ENCODE measurements at regions not wholly inside any gene's neighbourhood (a gene's known extent, or its start where the extent isn't known, plus 50 kb on each side); places are given as distances from the start of the nearest gene placed in this dataset.
"Not testable (repeated sequence)": the region's sequence is repeated elsewhere in the genome, so short reads cannot be mapped to it uniquely, and the experiment has no call there.

- no peaks in the 10 kb centered on the region for H3K4me1 ChIP-seq (ENCODE audit: insufficient read depth, low read length)
- H3K27ac ChIP-seq (ENCODE audit: low read depth, low read length): no peak overlapping the region
- no peak overlapping the region for H3K4me3 ChIP-seq (ENCODE audit: insufficient read depth, low read length)
- no peaks in the 10 kb centered on the region for H4K20me1 ChIP-seq (ENCODE audit: insufficient read depth, low read length)
- TF ChIP-seq CTCF (IDR thresholded peaks at IDR 0.05; ENCODE audit: extremely low read depth, low read depth, low read length): no peak
- H3K79me2 ChIP-seq (ENCODE audit: insufficient read depth, low read length): no peaks in the 10 kb centered on the region
- no peaks in the 10 kb centered on the region for H3K9me3 ChIP-seq (ENCODE audit: low read depth, low read length)
- H3K36me3 ChIP-seq (ENCODE audit: insufficient read depth, low read length): no peaks in the 10 kb centered on the region
- H2AFZ ChIP-seq (ENCODE audit: low read length): no peak overlapping the region
- H3K27me3 ChIP-seq (ENCODE audit: insufficient read depth, low read length): no peaks in the 10 kb centered on the region
- H3K4me2 ChIP-seq (ENCODE audit: insufficient read depth, low read length): no peak overlapping the region
- no peak for DNase-seq (ENCODE audit: insufficient read length, low spot score, missing footprints)
These were observed 490.7 kb downstream of the TYW1 start for GRCh38 chr7:67487316-67487715.

GRCh38 chr7:67489881-67490280 is 493.2 kb downstream of the TYW1 start:
- DNase-seq (ENCODE audit: insufficient read length, low spot score, missing footprints): no peak

GRCh38 chr7:67493366-67493765 is 496.7 kb downstream of the TYW1 start:
- H3K27me3 ChIP-seq (ENCODE audit: insufficient read depth, low read length): no peaks in the 10 kb centered on the region
- no peak overlapping the region for H2AFZ ChIP-seq (ENCODE audit: low read length)
- no peaks in the 10 kb centered on the region for H3K79me2 ChIP-seq (ENCODE audit: insufficient read depth, low read length)
- DNase-seq (ENCODE audit: insufficient read length, low spot score, missing footprints): no peak
- no peak overlapping the region for H3K27ac ChIP-seq (ENCODE audit: low read depth, low read length)
- no peak overlapping the region for H3K4me3 ChIP-seq (ENCODE audit: insufficient read depth, low read length)
- no peaks in the 10 kb centered on the region for H3K9me3 ChIP-seq (ENCODE audit: low read depth, low read length)
- no peak overlapping the region for H3K4me2 ChIP-seq (ENCODE audit: insufficient read depth, low read length)
- TF ChIP-seq CTCF (IDR thresholded peaks at IDR 0.05; ENCODE audit: extremely low read depth, low read depth, low read length): no peak
- no peaks in the 10 kb centered on the region for H3K4me1 ChIP-seq (ENCODE audit: insufficient read depth, low read length)
- H4K20me1 ChIP-seq (ENCODE audit: insufficient read depth, low read length): no peaks in the 10 kb centered on the region
- H3K36me3 ChIP-seq (ENCODE audit: insufficient read depth, low read length): no peaks in the 10 kb centered on the region

More at GRCh38 chr7:67489881-67490280, 493.2 kb downstream of the TYW1 start:
- no peak for TF ChIP-seq CTCF (IDR thresholded peaks at IDR 0.05; ENCODE audit: extremely low read depth, low read depth, low read length)
- Histone ChIP-seq H3K36me3 (ENCODE audit: insufficient read depth, low read length) (no peaks in the 10 kb centered on the region), H4K20me1 (ENCODE audit: insufficient read depth, low read length) (no peaks in the 10 kb centered on the region), H3K4me1 (ENCODE audit: insufficient read depth, low read length) (no peaks in the 10 kb centered on the region), H3K4me3 (ENCODE audit: insufficient read depth, low read length) (no peak overlapping the region), H3K27me3 (ENCODE audit: insufficient read depth, low read length) (no peaks in the 10 kb centered on the region), H3K4me2 (ENCODE audit: insufficient read depth, low read length) (no peak overlapping the region), H3K79me2 (ENCODE audit: insufficient read depth, low read length) (no peaks in the 10 kb centered on the region), H2AFZ (ENCODE audit: low read length) (no peak overlapping the region), H3K9me3 (ENCODE audit: low read depth, low read length) (no peaks in the 10 kb centered on the region), H3K27ac (ENCODE audit: low read depth, low read length) (no peak overlapping the region)

- no peaks in the 10 kb centered on the region for H3K36me3 ChIP-seq (ENCODE audit: insufficient read depth, low read length)
These were observed 500.0 kb downstream of the TYW1 start for GRCh38 chr7:67496589-67496988.

GRCh38 chr7:67497914-67498313 is 501.3 kb downstream of the TYW1 start:
- DNase-seq (ENCODE audit: insufficient read length, low spot score, missing footprints); H3K79me2 ChIP-seq (ENCODE audit: insufficient read depth, low read length); H3K4me1 ChIP-seq (ENCODE audit: insufficient read depth, low read length); H3K27ac ChIP-seq (ENCODE audit: low read depth, low read length); H3K4me3 ChIP-seq (ENCODE audit: insufficient read depth, low read length); H3K4me2 ChIP-seq (ENCODE audit: insufficient read depth, low read length); H3K9me3 ChIP-seq (ENCODE audit: low read depth, low read length); H3K27me3 ChIP-seq (ENCODE audit: insufficient read depth, low read length); H2AFZ ChIP-seq (ENCODE audit: low read length); H3K36me3 ChIP-seq (ENCODE audit: insufficient read depth, low read length); H4K20me1 ChIP-seq (ENCODE audit: insufficient read depth, low read length): not testable (repeated sequence)

More at GRCh38 chr7:67496589-67496988, 500.0 kb downstream of the TYW1 start:
- H3K79me2 ChIP-seq (ENCODE audit: insufficient read depth, low read length): no peaks in the 10 kb centered on the region
- H4K20me1 ChIP-seq (ENCODE audit: insufficient read depth, low read length): no peaks in the 10 kb centered on the region
- no peak overlapping the region for H3K27ac ChIP-seq (ENCODE audit: low read depth, low read length)
- H3K4me2 ChIP-seq (ENCODE audit: insufficient read depth, low read length): no peak overlapping the region
- no peaks in the 10 kb centered on the region for H3K9me3 ChIP-seq (ENCODE audit: low read depth, low read length)
- TF ChIP-seq CTCF (IDR thresholded peaks at IDR 0.05; ENCODE audit: extremely low read depth, low read depth, low read length): no peak
- DNase-seq (ENCODE audit: insufficient read length, low spot score, missing footprints): no peak
- no peaks in the 10 kb centered on the region for H3K4me1 ChIP-seq (ENCODE audit: insufficient read depth, low read length)
- H3K4me3 ChIP-seq (ENCODE audit: insufficient read depth, low read length): no peak overlapping the region
- no peak overlapping the region for H2AFZ ChIP-seq (ENCODE audit: low read length)
- H3K27me3 ChIP-seq (ENCODE audit: insufficient read depth, low read length): no peaks in the 10 kb centered on the region

Measured in osteoblast (primary cell).